ENCODE measurements at regions not wholly inside any gene's neighbourhood (a gene's known extent, or its start where the extent isn't known, plus 50 kb on each side); places are given as distances from the start of the nearest gene placed in this dataset.
"Not testable (repeated sequence)": the region's sequence is repeated elsewhere in the genome, so short reads cannot be mapped to it uniquely, and the experiment has no call there.

DNA sequence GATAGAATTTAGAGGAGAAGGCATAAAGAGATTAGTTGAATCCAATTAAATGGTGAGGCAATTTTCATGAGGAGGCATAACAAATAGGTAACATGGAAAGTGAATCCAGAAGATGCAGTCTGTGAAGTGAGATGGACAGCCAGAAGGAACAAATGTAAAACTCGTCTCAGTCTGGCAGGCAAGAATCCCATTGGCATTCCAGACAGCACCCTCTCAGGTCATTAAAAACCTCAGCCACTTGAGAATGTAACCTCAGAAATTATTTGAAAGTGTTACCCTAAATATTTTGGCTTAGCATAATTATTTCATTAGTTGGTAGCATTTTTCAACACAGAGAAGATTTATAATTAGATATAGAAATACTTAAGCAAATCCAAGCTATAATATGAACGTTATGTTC lies 342.3 kb downstream of the LRRC3B start:
- DNase-seq (ENCODE audit: low spot score): no peak

DNA sequence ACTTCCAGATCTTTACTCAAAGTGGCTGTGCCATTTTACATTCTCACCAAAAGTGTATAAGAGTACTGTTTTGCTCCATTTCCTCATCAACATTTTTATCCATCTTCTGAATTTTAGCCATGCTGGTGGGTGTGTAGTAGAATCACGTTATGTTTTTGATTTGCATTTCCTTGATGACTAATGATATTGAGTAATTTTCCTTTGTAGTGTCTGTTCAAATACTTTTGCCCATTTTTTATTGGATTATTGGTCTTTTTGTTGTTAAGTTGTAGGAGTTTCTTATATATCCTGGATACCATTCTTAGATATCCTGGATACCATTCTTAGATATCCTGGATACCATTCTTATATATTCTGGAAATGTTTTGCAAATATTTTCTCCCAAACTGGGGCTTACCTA lies 344.9 kb downstream of the LRRC3B start:
- no peak for DNase-seq (ENCODE audit: low spot score)

DNA sequence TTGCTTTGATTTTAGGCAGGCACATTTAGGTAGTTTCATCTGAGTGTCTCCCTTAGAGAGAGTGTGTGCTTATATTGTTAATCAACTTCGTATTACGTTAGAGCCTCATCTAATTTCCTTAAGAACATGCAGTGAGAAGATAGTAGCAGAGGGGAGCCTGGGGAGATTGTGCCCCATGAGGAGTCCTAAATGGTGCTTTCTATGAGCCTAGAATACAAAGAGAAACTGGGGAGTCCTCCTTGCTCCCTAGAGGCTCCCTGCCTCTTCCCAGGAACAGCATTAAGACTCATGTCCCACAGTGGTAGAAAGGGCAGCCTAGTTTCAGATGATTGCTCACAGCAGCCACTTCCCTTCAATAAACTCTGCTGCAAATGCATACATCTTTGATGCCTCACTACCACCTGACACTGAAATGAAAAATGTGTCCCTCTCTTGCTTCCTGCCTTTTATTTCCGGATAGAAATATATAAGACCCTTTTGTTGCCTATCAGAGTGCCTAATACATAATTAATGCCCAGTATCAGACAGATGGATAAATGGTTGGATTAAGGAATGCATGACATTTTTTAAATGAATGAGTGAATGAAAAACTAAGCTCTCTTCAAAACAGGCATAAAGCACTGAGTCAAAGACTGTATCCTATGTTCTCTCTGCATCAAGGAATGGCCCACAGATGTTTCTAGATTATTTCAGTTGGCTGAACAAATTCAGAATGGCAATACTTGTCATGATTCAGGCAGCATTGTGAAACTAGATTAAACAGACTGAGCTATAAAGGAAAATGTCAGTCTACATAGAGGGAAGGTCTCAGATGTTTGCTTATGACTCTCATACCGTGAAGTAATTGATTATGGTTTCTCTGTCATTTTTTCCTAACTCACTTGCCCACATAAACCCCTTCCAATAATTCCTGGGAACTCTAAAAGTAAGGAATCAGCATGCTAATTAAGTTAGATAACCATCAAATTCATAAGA lies 362.1 kb downstream of the LRRC3B start:
- DNase-seq (ENCODE audit: low spot score): no peak

DNA sequence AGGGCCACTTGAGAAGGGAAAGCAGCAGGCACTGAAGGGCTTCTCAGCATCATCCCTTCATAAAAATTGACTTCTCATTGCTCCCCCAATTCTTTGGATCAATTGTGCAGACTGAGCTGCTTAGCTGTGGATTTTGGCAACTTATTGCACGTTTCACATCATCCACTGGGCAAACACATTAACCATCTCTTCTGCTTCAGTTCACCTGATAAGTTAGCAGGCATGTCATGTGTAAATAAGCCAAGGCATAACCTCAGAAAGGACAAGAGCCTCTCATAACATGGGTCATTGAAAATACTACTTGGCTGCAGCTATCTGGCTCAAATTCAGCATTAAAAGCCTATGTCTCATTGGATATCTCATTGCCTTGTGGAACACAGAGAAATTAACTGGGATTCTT lies 366.5 kb downstream of the LRRC3B start:
- DNase-seq (ENCODE audit: low spot score): no peak

DNA sequence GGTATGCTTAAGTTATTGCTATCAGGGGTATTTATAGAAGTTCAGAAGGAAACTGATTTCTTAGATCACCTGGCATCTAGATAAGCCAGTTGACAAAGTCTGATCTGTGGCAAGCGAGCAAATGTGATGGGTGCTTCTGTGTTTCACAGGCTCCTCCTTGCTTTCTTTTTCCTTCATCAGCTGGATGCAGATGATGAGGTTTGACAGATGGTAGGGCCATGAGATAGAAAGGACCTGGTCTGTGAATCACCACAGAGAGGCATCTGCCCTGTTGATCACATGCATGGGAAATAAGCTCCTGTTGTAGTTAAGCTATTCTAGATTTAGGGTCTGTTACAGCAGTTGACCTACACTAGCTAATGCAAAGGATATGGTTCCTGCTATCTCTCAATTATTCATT lies 372.0 kb downstream of the NEK10 start:
- no peak for DNase-seq (ENCODE audit: low spot score)

DNA sequence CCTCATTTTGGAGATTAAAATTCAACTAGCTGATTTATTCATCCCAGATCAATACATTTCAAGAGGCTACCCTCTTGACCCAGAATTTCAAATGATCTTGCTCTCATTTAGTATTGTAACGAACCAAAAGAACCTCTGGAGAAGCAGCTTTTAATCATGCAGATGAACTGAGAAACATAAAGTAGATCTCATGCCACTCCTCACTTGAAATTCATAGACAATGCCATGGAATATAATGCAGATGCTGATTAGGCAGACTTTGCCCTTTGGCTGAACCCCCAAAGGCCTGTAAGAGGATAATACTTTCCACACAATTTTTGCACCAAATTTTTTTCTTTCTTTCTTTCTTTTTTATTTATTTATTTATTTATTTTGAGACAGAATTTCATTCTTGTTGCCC lies 358.3 kb downstream of the NEK10 start:
- DNase-seq (ENCODE audit: low spot score): no peak

DNA sequence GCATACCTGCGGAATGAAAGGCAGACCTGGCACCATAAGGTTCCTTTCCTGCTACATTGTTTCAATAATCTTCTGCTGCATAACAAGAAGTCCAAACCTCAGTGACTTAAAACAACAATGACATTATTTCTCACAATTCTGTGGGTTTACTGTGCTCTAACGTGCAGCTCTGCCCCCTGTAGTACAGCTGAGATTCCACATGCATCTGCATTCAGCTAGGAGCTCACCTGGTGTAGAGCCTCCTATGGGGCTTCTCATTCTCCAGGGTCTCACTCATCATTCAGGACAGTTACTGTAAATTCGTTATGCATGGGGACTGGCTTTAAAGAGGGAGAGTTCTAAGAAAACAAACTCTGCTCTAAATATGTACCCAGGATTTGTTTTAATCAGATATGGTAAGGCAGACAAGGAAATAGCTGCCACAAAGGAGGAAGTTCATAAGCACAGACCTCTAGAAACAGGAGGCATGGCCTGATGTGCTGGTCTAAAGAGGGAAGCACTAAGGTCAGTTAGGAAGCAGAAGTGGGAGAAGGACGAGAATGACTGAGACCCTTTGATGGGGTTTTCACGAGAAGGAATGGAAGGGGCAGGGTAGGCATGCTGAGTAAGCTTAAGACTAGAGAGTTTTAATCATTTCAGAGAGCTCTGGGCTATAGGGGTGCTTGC lies 347.0 kb downstream of the NEK10 start:
- DNase-seq (ENCODE audit: low spot score): no peak

DNA sequence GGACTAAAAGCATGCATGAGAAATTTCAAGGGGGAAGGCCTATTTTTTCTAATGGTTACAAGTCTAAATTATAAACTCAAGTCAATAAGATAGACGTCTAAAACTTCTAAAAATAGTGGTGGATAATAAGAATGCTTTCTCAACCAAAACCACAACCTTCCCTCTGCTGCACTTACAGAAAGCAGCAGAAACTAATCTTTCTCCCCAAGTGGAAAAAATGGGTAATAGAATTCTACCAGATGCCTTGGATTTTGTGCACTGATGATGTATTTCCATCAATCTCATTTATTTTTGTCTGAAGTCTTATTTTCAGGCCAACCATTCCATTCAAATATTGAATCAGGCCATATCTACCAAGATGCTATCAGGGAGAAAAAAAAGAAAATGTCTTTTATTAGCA lies 344.7 kb downstream of the NEK10 start:
- DNase-seq (ENCODE audit: low spot score): no peak

DNA sequence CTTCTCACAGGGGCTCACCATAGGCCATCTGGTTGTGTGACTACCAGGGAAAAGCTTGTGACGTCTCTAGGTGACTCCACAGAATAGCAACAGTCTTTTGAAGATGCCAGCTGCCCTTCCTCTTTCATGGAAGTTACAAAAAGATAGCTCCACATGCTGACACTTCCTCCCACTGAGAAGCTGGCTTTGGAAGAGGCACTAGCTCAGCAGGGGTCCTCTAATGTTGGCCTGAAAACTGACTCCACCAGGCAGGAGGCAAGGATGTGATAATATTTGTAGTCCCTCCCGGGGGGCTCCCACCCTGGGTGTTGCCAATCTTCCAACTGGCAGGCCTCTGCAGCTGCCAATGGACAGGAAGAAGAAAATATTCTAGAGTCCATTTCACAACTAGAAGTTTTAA lies 343.5 kb downstream of the NEK10 start:
- no peak for DNase-seq (ENCODE audit: low spot score)

DNA sequence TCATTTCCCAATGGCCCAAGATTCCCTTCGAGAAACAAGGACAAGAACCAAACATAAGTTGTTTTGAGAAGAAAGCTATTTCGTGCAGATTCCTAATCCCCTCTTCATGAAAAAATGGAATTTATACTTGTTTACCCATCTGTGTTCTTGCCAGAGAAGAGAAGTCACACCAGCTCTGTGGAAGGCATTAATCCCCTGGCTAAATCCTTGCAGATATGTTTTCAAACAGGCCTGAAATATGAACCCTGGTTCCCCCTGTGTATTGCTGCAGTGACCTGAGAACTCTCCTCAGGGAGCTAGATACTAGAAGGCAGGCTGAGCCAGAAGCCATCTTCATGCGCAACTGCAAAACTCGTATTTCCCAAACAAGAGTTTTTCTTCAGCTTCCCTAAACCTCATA lies 337.7 kb downstream of the NEK10 start:
- DNase-seq (ENCODE audit: low spot score): no peak

DNA sequence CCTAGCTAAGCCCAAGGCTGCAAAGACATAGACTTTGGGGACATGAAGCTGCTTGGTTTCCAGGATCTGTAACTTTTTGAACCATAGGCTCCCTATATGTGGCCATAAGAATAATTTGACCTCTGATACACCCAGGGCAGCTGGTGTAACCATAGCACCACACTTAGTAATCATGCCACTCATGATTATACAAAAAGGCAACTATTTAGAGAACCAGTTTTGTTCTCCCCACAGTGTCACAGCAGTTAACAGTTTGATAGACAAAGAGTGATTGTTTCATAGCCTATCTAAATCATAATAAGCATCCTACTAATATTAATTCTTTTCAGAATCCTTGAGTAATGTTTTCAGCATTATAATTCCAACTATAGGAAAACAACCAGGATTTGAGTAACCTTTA lies 334.9 kb downstream of the NEK10 start:
- no peak for DNase-seq (ENCODE audit: low spot score)

DNA sequence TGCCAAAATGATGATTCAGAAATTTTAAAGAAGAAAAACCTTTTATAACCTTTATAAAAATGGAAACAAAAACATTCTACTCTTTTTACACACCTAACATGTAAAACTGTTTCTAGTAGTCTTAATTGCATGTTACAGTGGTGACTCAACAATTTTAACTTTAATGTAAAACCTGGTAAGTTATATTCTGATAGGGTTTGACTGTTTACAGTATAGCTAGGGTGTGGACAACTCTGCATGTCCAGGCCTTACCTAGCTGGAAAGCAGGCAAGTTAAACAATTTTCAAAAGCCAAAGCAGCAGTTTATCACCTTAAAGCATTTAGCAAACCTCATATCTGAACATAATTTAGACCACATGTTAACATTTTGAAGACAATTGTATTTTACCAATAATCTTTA lies 328.5 kb downstream of the NEK10 start:
- DNase-seq (ENCODE audit: low spot score): no peak

DNA sequence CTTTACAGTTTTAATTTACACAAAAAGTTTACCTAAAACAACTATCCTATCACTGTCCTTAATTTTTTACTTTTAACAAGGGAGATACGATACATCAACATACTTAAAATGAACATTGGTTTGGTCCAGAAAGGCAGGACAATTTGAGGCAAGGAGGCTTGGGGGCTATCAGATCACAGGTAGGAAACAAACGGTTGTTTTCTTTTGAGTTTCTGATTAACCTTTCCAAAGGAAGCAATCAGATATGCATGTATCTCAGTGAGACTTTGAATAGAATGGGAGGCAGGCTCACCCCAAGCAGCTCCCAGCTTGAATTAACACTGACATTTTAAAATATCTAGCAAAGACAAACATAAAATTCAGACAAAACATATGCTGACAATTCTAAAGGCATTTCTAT lies 326.6 kb downstream of the NEK10 start:
- DNase-seq (ENCODE audit: low spot score): not testable (repeated sequence)

DNA sequence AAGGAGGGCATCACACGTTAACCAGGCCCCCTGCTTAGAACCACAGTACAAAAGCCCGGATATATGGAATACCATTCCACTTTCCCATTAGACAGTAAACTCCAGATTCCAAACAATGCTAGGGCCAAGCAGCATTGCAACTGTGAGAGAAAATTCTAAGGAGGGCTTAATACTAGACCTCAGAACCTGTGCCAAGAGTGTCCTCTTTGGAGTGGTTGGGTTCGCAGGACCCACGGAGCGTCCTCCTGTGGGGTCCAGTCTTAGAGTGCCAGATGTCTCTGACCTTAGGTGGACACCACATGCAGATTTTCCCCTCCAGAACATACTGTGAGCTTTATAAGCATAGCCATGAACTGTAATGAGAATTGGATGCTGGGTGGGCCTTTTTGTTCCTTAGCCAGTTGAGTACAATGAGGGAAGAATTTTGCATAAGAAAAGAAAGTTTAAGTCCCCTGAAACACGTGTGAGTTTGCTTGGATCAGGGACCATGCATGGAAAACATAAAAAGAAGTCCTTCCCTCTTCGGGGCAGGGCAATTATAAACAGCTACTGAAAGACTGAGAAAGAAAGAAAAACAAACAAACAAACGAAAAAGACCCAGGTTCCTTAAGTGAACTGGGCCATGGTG lies 325.7 kb downstream of the NEK10 start:
- no peak for DNase-seq (ENCODE audit: low spot score)

DNA sequence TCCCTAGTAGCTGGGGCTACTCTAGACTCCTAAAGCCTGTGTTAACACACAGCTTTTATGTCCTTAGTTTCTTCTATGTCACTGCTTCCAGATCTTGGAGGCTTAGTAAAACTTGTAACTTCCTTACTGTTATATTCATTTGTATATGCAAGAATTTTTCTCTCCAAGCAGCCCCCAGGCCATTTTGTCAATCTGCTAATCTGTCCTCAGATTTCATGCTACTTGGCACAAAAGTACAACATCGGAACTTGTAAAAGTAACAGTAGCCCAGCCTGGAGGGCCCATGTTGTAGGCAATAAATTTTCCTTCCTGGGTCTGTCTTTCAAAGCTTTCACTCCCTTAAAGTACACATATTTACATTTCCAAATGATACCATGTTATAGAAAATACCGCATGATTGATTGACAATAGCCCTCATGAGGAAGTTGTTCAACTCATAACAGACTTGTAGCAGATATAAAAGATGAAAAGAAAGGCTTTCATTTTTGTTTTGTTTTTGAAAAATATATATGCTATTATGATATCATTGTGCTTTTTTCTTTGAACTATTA lies 324.2 kb downstream of the NEK10 start:
- no peak for DNase-seq (ENCODE audit: low spot score)

DNA sequence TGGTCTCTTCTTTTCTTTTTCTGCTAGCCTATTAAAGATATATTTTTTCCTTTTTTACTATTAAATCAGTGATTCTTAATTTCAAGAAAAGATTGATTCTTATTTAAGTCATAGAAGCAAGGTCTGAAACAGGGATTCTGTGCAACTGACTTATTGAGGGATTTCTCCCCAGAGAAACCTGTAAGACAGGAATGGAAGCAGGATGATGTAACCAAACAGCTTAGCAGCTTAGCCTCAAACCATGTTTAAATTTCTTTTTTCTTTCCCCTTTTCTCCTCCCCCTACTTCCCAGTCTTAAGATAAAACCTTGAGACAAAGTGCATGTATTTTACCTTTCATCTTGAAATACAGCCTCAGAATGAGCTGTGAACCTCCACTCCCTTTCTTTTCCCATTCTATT lies 322.8 kb downstream of the NEK10 start:
- DNase-seq (ENCODE audit: low spot score): no peak

DNA sequence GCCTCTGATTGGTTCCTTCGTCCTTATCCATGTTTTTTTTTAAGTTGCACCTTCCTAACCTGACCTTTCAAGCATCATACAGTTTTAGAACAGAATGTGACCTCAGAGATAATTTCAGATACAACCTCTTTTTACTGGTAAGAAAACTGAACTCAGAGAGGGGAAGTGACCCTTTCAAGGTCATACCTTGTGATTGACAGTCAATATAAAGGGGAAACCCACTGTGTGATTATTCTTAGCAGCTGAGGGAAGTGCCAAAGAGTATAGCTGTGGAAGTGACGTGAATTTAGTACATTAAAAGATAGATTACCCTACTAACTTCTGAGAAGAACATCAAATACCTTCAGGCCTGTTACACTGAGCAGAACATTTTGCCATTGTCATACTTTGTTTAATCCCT lies 319.4 kb downstream of the NEK10 start:
- DNase-seq (ENCODE audit: low spot score): no peak

DNA sequence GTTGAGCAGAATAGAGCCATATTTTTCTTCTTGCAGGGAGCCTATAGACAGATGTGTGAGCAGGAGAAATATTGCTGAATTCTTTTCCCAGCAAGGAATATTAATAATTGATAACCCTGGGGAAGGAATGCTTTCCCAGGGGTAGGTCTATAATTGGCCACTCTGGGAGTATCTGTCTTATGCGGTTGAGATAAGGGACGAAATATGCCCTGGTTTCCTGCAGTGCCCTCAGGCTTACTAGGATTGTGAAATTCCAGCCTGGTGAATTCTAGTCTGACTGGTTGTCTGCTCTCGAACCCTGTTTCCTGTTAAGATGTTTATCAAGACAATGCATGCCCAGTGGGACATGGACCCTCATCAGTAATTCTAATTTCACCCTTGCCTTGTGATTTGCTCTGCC lies 317.7 kb downstream of the NEK10 start:
- DNase-seq (ENCODE audit: low spot score): not testable (repeated sequence)

DNA sequence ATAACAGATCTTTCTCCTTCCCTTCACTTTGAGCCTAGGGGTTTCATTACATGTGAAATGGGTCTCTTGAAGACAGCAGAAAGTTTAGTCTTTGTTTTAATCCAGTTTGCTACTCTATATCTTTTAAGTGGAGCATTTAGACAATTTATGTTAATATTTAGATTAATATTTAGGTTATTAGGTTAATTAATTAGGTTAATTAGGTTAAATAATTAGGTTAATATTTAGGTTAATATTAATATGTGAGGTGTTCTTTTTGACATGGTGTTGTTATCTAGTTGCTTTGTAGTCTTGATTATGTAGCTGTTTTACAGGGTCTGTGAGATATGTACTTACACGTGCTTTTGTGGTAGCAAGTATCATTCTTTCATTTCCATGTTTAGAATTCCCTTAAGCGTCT lies 312.9 kb downstream of the NEK10 start:
- DNase-seq (ENCODE audit: low spot score): no peak

DNA sequence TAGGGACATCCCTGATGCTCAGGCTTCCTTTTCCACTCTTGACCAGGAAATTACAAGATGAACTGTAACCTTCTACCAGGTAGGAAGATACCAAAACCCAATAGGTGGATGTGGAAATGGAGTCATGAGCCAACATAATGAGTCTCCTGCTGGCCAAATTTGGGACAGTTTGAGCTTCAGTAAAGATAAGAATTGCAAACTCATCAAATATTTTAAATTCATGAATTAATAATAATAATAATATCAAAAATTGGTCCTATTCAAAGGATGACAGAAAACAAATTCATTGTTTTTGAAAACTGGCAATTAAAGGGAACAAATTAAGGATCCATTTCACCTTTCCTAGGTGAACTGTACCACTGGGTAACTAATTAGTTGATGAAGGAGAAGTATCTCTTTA lies 309.7 kb downstream of the NEK10 start:
- DNase-seq (ENCODE audit: low spot score): no peak

Measured in SK-N-DZ (cell line).